Fibroblast of skin of left quadriceps (primary cell): ENCODE measurements at regions not wholly inside any gene's neighbourhood (a gene's known extent, or its start where the extent isn't known, plus 50 kb on each side); places are given as distances from the start of the nearest gene placed in this dataset.
"Not testable (repeated sequence)": the region's sequence is repeated elsewhere in the genome, so short reads cannot be mapped to it uniquely, and the experiment has no call there.

Source experiments
- DNase-seq, 2 experiments: peaks; one replicate each; pipeline ENCODE4 v3.0.0-alpha.2; 2013; ENCODE audit warnings: low read depth in 2 of 2

DNA sequence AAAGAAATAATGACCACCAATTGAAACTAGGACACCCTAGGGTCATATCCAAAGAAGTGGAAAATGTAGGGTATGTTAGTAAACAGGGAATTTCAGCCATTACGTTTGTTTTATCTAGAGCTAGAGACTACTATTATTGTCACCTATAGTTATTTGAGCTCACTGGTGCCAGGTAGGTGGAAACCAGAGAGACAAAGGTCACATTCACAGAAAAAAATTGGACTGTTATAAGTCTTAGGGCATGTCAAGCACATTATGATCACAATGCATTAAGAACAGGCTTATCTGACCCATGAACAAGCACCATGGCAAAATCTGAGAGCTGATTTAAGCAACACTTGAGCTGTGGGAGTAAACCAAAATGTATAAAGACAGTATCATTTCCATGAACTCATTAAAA is 530.1 kb upstream of the CITED2 start:
- no peak for DNase-seq

DNA sequence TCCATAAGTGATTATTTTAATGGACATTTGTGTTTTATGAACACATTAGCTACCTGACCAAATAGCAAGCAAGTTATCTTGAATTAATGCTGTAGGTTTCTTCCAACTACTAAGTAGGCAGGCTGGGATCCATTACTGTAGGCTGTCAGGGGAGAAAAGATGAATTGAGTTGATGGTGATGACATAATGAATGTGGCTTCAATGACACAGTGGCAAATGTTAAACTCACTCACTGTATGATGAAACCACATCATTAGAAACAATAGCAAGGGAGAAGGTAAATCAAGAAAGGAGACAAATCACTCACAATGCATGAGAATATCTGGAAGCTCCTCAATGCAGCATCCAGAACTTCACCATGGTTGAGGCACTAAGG is 529.7 kb upstream of the CITED2 start:
- DNase-seq = no peak

DNA sequence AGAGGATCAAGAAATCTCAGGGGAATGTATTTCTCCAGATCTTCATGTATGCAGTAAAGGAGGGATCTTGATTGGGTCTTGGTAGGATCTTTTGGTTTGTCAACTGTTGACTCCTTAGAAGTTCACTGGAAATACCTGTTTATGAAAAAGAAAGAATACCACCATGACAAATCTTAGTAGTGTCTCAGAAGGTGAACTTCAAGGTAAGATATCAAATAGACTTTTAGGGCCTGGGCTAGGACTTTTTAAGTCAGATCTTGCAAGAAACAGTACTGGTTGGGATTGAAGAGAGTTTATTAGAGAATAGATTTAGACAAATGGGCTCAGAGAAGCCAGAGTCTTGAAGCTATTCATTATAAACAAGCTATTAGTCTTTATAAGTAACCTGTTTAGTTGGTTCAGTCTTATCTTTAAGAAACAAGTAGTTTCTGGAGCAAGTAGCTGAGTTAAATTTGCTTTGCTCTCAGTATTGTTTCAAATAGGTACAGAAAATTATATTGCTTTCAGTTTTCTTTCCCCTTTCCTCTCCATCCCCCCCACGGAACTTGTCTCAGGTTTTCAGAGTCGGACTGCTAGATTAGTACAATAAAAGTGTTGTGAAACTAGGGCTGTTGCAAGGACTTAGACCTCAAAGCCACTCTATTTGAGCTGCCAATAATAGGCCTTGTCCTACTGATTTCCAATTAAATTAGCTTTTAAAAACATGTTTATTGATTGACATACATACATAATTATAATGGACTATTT is 529.1 kb upstream of the CITED2 start:
- no peak for DNase-seq

DNA sequence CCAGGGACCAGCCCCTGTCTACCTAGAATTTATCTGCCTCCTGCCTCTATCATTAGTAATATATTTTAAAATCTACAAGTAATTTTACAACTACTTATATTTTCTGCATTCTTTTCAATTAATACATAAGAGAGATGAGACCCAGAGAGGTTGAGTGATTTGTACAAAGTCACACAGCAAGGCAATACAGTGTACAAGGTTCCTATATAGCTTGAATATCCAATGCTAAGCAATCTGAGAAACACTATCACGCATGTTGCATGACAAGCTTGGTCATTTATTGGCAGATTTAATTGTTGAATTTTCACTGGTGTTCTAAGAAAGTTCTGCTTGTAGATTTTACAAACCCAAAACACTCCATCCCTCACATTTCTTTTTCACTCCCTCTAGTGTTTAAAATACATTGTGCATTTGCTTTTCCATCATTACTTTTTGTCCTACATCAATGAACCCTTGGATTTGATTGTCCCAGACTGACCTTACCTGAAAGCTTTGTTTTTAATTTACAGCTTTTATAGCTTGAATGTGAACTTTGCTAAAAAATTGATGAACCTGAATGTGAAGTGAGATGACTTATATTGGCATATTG is 520.9 kb upstream of the CITED2 start:
- DNase-seq = no peak

DNA sequence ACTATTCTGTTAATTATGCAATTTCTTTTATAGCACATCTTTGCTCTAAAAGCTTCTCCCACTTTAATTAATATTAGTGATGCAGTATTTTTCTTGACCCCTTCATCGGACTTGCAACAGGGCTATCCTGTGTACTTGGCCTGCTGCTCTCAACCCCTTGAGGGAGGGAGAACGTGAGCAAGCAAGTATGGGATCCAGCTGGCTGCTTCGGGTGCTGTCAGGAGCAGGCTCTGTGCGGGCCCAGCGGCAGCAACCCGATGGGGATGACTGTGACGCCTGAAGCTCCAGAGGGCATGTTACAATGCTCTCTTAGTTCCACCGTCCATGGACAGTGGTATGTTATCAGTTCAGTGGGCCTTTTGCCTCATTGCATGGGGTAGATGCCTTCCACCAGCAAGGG is 519.8 kb upstream of the CITED2 start:
- DNase-seq = no peak

DNA sequence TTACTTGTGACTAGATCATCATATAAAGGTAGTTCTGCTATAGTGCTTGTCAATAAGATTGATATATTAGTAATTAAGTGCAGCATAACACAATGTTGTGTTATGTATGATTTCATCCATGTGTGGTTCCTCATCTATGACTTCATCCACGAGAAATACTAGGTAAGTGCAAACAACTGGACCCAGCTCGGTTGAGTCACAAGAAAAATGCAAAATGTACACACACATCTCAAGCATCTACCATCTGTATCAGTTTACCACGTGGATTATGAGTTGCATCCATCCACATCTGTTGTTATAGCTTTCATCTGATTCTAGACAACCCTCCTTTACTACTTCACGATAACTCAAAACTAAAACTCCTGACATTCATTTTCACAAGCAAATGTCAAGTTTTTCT is 517.0 kb upstream of the CITED2 start:
- DNase-seq = peak; percentile 49 to 60

DNA sequence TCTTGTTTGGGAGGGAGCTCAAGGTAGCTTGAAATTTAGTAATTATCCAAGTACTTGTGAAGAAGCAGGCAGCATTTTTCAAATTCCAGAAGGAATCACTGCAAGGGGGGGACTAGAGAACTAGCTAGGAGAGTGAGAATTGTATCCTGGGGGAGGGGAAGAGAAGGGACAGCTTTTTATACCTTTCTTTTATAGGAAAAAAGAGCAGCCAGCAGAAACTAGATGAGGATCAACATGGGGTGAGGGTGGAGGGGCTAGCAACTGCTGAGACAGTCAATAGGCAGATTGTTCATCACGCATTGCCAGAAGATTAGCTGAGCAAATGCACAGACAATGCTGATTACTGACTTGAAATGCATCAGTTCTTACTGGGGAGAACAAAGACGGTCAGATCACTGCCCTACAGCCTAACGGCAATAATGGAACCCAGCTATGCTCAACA is 514.3 kb upstream of the CITED2 start:
- DNase-seq = no peak

DNA sequence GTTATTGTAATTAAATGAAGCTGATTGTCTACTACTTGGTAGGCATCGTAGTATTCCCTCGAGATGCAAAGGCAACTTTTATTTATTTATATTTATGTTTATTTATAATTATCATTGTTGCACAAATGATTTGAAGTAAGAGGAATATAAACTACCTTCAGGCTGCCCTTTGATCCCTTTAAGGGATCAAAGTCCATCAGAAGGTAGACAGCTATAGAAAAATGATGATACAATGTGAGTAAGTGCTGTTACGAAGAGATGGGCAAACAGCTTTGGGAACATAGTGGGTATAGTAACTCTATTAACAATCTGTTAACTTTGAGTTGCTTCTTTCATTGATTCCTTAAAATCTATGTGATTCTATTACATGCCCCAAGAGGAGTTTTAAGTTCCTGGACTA is 512.8 kb upstream of the CITED2 start:
- DNase-seq = no peak

DNA sequence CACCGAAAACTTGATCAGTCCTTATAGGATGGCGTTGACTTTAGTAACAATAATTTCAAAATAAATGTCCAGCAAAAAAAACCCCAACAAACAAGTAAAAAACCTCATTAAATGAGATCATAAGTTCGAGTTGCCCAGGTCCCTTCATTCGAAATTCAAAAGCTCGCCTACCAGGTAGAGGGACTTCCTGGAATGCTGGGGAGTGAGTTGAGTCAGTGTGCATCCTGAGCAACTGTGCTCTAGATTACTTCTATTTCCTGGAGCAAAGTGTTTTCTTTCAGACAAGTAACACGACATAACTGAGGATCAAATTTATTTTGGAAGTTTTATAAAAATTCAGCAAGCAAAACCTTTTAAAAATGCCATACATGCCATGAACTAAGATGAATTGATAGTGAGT is 511.9 kb upstream of the CITED2 start:
- DNase-seq = no peak

DNA sequence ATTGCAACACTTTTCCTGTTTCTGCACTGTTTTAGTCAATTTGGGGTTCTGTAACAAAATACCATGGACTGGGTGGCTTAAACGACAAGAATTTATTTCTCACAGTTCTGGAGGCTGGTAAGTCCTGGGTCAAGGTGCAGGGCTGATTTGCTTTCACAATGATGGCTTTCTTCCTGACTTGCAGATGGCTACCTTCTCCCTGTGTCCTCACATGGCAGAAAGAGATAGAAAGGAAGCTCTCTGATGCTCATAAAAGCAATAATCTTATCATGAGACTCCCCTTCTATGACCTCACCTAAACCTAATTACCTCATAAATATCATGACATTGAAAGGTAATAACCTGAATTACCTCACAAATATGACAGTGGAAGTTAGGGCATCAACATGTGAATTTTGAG is 511.5 kb upstream of the CITED2 start:
- no peak for DNase-seq

DNA sequence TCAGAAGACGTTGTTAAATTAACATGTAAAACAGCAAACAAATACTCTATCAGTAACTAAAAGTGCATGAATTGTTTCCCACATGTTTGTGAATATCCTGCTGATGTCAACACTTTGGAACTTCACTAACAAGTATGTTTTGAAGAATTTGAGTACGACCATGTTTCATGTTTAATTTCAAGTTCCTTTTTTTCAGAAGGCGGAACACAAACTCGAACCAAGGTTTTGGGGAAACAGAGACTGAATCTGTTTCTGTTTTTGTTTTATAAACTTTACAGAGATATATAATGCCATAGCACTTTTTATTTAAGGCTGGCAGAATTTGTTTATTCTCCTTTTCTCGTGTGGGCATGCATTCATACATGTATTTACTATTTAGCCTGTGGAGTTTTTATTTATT is 509.3 kb upstream of the CITED2 start:
- no peak for DNase-seq

DNA sequence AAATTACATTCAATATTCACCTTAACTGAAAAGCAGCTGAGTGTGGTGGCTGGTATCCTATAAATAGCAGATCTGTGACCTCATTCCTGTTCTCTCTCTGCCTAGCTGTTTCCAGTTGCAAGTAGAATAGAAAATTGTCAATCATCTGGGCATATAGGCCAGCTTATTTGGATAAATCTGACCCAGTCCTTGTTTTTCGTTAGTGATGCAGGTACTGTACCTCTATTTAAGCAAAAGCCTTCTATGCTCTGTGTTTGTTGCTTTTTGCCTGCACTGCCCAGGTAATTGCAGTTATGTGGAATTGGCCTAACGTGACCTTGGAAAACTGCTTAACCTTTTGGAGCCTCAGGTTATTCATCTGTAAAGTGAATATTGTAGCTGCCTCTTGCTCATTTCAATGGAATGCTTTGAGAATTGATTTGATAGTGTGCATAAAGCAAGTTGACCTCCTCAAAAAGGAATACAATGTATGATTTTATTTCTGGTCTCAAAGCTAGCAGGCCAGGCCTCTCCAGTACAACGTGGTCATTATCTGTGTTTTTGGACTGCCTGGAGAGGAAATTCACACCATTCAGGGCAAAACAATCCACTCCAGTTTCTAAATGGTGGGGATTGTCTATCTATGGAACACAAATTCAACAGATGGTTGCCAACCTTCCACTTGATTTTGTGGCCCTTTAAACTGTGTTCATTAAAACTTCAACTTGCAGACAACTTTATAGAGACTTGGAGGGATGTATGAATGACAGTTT is 508.7 kb upstream of the CITED2 start:
- DNase-seq = no peak

DNA sequence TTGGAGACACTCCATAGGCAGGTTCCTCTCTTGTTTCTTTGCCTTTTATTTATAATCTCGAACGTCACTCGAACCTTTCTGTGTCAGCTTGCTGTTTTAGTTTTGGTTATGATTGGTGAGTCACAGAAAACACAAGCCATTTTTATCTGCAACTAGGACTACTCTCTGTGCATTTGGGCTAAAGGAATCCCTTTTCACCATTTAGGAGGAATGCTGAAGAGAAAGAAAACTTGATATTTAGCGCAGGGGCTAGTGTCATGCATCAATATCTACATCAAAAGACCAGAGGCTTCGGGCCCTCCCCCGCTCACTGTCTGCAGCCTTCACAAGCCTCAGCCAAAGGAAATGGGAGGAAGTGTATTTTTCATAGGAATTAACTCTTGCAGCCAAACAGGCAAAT is 507.8 kb upstream of the CITED2 start:
- DNase-seq = no peak

DNA sequence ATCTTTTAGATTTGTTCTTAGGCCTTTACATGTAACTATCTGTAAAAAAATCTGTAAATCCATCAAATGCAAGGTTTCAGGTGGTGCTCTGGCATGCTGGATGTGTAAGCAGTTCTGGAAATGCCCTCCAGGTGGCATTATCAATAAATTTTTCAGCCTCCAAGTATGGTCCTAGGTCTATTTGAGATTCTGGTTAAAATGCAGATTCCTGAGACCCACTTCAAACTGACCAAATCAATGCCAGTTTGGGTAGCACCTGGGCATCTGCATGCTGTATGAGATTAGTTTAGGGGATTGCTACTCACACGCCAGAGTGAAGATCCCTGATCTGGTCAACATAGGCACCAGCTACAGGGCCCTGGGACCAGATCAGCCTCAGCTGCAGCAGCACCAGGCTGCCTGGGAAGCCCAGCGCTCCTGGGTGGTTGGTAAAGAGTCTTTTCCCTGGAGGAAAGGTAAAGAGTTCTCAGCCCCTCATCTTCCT is 507.3 kb upstream of the CITED2 start:
- no peak for DNase-seq

DNA sequence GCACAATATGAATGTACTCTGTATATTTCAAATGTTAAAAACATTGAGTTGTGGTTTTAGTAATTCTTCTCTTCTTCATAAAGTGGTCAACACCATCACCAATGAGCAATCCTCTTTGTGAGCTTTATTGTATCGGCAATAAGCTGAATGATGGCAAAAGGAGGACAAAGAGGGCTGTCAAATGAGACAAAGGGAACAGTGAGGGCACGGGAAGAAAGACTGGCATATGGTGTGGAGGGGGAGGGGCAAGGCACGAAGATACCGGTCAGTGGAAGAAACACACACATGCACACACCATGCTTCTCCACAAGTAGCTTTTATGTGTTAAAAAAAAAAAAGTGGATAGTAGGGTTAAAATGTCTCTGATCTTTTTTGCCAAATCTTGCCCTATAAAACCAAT is 506.8 kb upstream of the CITED2 start:
- DNase-seq = no peak

DNA sequence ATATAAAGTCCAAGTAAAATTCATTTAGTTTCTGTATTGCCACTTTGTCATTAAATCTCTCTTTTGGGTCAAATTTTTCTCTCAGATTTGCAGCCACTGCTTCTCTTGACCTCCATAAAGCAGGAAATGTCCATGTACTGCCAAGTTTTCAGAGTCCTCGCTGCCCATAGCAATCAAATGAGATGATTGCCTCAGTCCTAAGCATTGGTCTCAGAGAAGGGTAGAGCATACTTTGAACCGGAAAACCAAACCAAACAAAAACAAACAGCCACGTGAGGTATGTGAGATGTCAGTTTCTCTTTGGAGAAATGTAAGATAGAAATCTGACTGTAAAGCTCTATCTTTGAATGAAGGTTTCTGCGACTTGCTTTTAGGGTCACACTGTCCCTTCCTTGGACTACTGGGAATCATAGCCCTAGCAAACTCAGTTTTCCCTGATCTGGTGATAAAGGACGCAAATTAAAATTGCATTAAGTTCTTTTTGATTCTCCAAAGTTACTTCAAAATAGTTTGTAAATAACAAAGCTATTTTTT is 505.4 kb upstream of the CITED2 start:
- no peak for DNase-seq

DNA sequence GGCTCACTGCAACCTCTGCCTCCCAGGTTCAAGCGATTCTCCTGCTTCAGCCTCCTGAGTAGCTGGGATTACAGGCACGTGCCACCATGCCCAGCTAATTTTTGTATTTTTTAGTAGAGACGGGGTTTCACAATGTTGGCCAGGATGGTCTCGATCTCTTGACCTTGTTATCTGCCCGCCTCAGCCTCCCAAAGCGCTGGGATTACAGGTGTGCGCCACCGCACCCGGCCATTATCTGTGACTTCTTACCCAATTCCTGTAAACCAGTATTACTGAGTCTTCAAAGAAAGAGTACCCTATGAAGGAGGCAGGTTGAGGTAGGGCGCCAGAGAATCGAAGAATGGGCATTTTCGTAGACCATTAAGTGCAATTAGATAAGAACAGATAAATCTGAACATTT is 504.8 kb upstream of the CITED2 start:
- not testable (repeated sequence) for DNase-seq

DNA sequence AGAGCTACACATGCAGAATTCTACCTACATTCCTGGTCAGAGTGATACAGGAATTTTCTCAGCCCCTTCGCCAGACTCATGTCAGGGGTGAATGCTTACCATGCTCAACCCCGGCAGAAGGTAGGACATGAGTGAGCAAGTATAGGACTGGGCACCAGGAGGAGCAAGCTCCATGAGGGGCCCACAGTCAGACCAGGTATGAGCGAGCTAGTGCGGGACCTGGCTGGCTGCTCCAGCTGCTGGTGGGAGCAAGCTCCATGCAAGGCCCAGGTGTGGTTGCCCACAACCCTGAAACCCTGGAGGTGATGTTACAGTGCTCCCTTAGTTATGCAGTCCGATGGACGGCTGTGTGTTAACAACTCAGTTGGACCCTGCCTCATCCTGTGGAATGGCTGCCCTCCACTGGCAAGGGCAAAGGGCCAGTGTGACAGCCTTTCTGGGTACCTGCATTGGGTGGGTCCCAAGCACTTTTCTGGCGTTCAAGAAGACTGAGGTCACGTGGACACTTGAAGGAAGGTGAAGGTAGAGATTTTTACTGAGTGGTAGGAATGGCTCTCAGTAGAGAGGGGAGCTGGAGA is 503.5 kb upstream of the CITED2 start:
- no peak for DNase-seq

DNA sequence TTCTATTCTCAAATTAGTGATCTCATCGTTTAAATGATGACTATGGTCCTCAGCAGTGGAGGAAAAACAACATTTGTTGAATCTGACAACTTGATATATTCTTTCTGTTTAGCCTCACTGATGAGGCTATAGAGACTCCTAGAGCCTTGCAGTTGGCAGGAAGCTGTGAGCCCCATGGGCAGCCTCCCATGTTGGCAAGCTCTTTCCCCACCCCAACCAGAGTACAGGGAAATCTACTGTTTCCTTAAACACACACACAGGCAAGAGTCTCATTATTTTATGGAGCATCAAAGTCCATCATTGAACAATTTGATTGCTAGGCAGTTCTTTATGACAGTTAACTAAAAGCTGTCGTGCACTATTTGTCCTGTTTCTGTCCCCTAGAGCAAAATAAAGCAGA is 498.2 kb upstream of the CITED2 start:
- DNase-seq = no peak

DNA sequence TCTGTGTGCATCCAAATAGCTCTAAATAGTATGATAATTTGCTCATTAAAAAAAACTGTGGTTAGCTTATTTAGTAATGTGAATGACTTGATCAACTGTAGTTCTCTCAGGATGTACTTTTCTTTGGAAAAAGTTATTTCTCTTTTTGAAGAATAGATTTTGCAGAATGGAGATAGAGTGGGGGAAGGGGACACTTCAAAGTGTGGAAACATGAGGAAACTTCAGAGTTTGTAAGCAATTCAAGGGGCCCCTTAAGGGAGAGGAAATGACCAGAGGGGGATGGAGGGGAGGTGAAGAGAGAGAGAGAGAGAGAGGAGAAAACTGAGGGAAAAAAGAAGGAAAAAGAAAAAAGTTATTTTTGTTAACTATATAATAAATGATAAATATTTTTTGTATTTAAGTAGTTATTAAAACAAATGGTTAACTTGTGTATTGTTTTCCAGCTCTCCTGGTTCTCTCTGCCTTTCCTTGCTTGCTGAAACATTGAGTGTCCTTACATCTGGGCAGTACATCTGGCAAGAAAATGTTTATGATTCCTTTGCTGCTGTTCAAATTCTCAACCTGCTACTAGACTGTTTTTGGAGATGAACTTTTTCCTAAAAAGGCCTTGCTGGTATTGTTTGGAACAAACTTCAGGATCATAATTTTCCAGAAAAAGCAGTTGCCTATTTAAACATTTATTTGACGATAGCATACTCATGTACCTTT is 497.5 kb upstream of the CITED2 start:
- DNase-seq = no peak

DNA sequence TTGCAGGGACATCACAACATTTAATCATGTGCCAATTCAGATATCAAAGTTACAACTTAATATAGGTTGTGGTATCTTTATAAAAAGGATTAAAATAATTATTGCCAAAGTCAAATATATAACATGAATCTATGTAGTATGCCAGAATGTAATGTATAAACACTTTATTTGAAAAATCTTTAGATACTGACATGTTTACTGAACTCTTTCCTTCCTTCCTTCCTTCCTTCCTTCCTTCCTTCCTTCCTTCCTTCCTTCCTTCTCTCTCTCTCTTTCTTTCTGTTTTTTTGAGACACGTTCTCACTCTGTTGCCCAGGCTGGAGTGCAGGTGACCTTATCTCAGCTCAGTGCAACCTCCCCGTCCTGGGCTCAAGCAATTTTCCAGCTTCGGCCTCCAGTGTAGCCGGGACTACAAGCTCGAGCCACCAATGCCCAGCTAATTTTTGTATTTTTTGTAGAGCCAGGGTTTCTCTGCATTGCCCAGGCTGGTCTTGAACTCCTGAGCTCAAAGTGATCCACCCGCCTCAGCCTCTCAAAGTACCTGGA is 496.8 kb upstream of the CITED2 start:
- DNase-seq = no peak
